OCI-LY1 (cell line): ENCODE measurements at regions not wholly inside any gene's neighbourhood (a gene's known extent, or its start where the extent isn't known, plus 50 kb on each side); places are given as distances from the start of the nearest gene placed in this dataset.

Source experiments
- H2AFZ ChIP-seq: fragments of 200-600 bp; sonication (generic), shearing (Covaris generic); 2 replicates; pipeline ENCODE4 v1.6.0; 2014; ENCODE audit warnings: antibody characterized with exemption, mild to moderate bottlenecking, low read length
- H3F3A ChIP-seq: fragments of 200-600 bp; sonication (generic), shearing (Covaris generic); 2 replicates; pipeline ENCODE4 v1.6.0; 2014; ENCODE audit warnings: mild to moderate bottlenecking, antibody characterized with exemption, low read length, moderate library complexity; ENCODE audit not compliant: insufficient read depth
- H3K27ac ChIP-seq: fragments of 200-600 bp; sonication (generic); 2 replicates; pipeline ENCODE4 v1.5.1; 2014; ENCODE audit warnings: low read length, mixed run types, mild to moderate bottlenecking, low read depth; ENCODE audit not compliant: poor library complexity, severe bottlenecking
- H3K27me3 ChIP-seq: fragments of 200-600 bp; sonication (generic); 2 replicates; pipeline ENCODE4 v1.6.0; 2014; ENCODE audit warnings: antibody characterized with exemption, mild to moderate bottlenecking, low read length, moderate library complexity; ENCODE audit not compliant: insufficient read depth
- H3K36me3 ChIP-seq: fragments of 200-600 bp; sonication (generic); 2 replicates; pipeline ENCODE4 v1.6.1; 2014; ENCODE audit warnings: mild to moderate bottlenecking, antibody characterized with exemption, low read length, moderate library complexity, mixed read lengths; ENCODE audit not compliant: insufficient read depth
- H3K4me1 ChIP-seq: fragments of 200-600 bp; sonication (generic); 2 replicates; pipeline ENCODE4 v1.5.1; 2014; ENCODE audit warnings: mild to moderate bottlenecking, low read length, moderate library complexity; ENCODE audit not compliant: insufficient read depth, severe bottlenecking
- H3K4me2 ChIP-seq: fragments of 200-600 bp; sonication (generic), shearing (Covaris generic); 2 replicates; pipeline ENCODE4 v1.6.1; 2014; ENCODE audit warnings: low read length
- H3K4me3 ChIP-seq: fragments of 200-600 bp; sonication (generic); 2 replicates; pipeline ENCODE4 v1.5.1; 2014; ENCODE audit warnings: low read length, low read depth, mild to moderate bottlenecking, mixed read lengths; ENCODE audit not compliant: poor library complexity, severe bottlenecking
- H3K79me2 ChIP-seq: fragments of 200-600 bp; shearing (Covaris generic); 2 replicates; pipeline ENCODE4 v1.6.1; 2016; ENCODE audit warnings: mixed run types, low read length, mixed read lengths; ENCODE audit not compliant: insufficient read depth
- H3K9ac ChIP-seq: fragments of 200-600 bp; sonication (generic), shearing (Covaris generic); 2 replicates; pipeline ENCODE4 v1.6.1; 2014; ENCODE audit warnings: mild to moderate bottlenecking, low read length, mixed read lengths
- H3K9me2 ChIP-seq: fragments of 200-600 bp; sonication (generic), shearing (Covaris generic); 2 replicates; pipeline ENCODE4 v1.6.1; 2014; ENCODE audit warnings: low read depth, mild to moderate bottlenecking, low read length, mixed read lengths
- H3K9me3 ChIP-seq: fragments of 200-600 bp; shearing (Covaris generic); 2 replicates; pipeline ENCODE4 v1.6.1; 2014; ENCODE audit warnings: low read length, mixed read lengths
- H4K20me1 ChIP-seq: fragments of 200-600 bp; sonication (generic), shearing (Covaris generic); 2 replicates; pipeline ENCODE4 v1.6.0; 2016; ENCODE audit warnings: mild to moderate bottlenecking, low read length; ENCODE audit not compliant: insufficient read depth
- EZH2 ChIP-seq: fragments of 200-600 bp; sonication (generic), shearing (Covaris generic); IDR thresholded peaks from 2 replicates; pipeline ENCODE4 v1.8.0; 2017; ENCODE audit warnings: borderline replicate concordance, mixed run types, mild to moderate bottlenecking, antibody characterized with exemption, low read length, moderate library complexity, mixed read lengths
- TF ChIP-seq, protein P1 (sequence below): fragments of 200-600 bp; sonication (generic), shearing (Covaris generic); IDR thresholded peaks from 2 replicates; pipeline ENCODE4 v1.5.1; 2017; ENCODE audit warnings: mild to moderate bottlenecking, antibody characterized with exemption, low read length, moderate library complexity, mixed read lengths

DNA sequence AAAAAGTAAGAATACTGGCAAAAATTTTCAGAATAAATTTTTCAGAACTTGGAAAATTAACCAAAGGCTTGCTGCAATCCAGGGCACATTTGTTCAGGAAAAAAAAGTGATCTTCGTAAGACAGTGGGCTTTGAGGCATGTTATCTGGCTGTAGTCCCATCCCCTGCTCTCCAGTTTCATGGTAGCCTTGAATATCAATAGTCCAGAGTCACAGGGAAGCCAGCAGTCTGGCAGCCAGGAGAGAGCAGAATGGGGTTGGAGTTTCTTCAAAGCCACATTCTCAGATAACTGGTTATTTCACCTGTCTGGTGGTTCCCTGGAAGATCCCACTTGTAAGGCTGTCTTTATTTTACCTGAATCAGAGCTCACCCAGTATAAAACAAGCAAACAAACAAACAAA, 669.3 kb downstream of the MATN1 start:
- H3K79me2 ChIP-seq = no peaks in the 10 kb centered on the region
- H3K27me3 ChIP-seq = no peaks in the 10 kb centered on the region

DNA sequence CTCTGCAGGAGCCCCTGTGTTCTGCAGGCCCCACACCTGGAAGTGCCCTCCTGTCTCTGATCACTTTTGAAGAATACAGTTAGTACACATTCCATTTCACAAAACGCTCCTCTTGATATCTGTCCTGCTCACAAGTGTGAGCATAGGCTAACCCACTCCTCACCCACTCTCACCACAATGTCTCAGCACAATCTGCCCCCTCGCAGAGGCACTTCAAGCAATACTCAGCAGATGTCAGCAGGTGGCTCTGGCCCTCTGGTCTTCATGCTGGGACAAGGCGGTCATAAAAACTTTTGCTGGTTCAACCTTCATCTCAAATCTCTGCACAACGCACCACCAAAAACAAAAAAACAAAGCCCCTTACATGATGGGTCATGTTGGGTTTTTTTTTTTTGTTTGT, 671.2 kb downstream of the MATN1 start:
- H3K79me2 ChIP-seq = no peaks in the 10 kb centered on the region
- no peak for TF ChIP-seq EZH2
- TF ChIP-seq, protein P1, sequence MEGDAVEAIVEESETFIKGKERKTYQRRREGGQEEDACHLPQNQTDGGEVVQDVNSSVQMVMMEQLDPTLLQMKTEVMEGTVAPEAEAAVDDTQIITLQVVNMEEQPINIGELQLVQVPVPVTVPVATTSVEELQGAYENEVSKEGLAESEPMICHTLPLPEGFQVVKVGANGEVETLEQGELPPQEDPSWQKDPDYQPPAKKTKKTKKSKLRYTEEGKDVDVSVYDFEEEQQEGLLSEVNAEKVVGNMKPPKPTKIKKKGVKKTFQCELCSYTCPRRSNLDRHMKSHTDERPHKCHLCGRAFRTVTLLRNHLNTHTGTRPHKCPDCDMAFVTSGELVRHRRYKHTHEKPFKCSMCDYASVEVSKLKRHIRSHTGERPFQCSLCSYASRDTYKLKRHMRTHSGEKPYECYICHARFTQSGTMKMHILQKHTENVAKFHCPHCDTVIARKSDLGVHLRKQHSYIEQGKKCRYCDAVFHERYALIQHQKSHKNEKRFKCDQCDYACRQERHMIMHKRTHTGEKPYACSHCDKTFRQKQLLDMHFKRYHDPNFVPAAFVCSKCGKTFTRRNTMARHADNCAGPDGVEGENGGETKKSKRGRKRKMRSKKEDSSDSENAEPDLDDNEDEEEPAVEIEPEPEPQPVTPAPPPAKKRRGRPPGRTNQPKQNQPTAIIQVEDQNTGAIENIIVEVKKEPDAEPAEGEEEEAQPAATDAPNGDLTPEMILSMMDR = no peak
- no peaks in the 10 kb centered on the region for H4K20me1 ChIP-seq
- no peak overlapping the region for H2AFZ ChIP-seq
- H3K27me3 ChIP-seq = no peaks in the 10 kb centered on the region
- no peaks in the 10 kb centered on the region for H3K4me1 ChIP-seq
- no peak overlapping the region for H3K4me2 ChIP-seq
- H3K36me3 ChIP-seq = no peaks in the 10 kb centered on the region
- no peaks in the 10 kb centered on the region for H3K9me3 ChIP-seq
- no peaks in the 10 kb centered on the region for H3K9me2 ChIP-seq
- H3K27ac ChIP-seq = no peak overlapping the region
- no peak overlapping the region for H3K4me3 ChIP-seq
- H3F3A ChIP-seq = no peaks in the 10 kb centered on the region
- no peak overlapping the region for H3K9ac ChIP-seq

More for the DNA sequence above, 669.3 kb downstream of the MATN1 start:
- Histone ChIP-seq H3K4me3 (no peak overlapping the region), H2AFZ (no peak overlapping the region), H3K27ac (no peak overlapping the region), H3K9ac (no peak overlapping the region), H3F3A (no peaks in the 10 kb centered on the region), H3K4me1 (no peaks in the 10 kb centered on the region), H3K4me2 (no peak overlapping the region), H4K20me1 (no peaks in the 10 kb centered on the region), H3K9me2 (no peaks in the 10 kb centered on the region), H3K36me3 (no peaks in the 10 kb centered on the region), H3K9me3 (no peaks in the 10 kb centered on the region)
- TF ChIP-seq, protein P1 = no peak
- no peak for TF ChIP-seq EZH2

DNA sequence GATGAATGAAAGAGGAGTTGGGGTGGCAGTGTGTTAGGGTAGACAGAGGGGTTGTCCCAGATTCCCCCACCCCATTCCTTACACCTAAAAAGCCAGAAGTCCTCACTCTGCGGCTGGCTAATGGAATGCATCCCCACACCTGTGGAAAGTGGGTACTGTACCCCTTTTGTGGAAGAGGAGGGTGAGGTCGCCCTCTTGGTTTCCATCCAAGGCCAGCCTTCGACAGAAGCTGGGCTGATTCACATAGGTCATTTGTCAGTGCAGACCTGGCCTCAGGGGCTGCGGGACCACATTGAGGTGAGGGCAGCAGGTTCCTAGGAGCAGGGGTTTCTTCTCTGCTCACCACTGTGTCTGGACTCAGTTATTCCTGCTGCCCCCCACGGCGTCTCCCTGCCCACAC, 671.6 kb downstream of the MATN1 start:
- Histone ChIP-seq H2AFZ (no peak overlapping the region), H3K27me3 (no peaks in the 10 kb centered on the region), H3K9me3 (no peaks in the 10 kb centered on the region), H3K79me2 (no peaks in the 10 kb centered on the region), H3K4me3 (no peak overlapping the region), H3K36me3 (no peaks in the 10 kb centered on the region), H3K4me2 (no peak overlapping the region), H3K9me2 (no peaks in the 10 kb centered on the region), H4K20me1 (no peaks in the 10 kb centered on the region), H3F3A (no peaks in the 10 kb centered on the region), H3K4me1 (no peaks in the 10 kb centered on the region), H3K9ac (no peak overlapping the region), H3K27ac (no peak overlapping the region)
- TF ChIP-seq, protein P1 = no peak
- TF ChIP-seq EZH2 = no peak
